HepG2 (cell line): ENCODE measurements at regions not wholly inside any gene's neighbourhood (a gene's known extent, or its start where the extent isn't known, plus 50 kb on each side); places are given as distances from the start of the nearest gene placed in this dataset.
A peak's percentile ranks its signal among the peaks of the same experiment; 100 is the strongest.

Source experiments
- ATRX ChIP-seq: sonication (generic); formaldehyde crosslinking; IDR thresholded peaks from 2 replicates; pipeline ENCODE4 v1.4.0; 2020; ENCODE audit warnings: missing genetic modification reagents, borderline replicate concordance
- BORCS8-MEF2B ChIP-seq: sonication (generic); formaldehyde crosslinking; IDR thresholded peaks from 2 replicates; pipeline ENCODE4 v1.8.0; 2022; ENCODE audit warnings: mild to moderate bottlenecking, missing genetic modification reagents
- ELF4 ChIP-seq: sonication (generic); formaldehyde crosslinking; IDR thresholded peaks from 2 replicates; pipeline ENCODE4 v1.5.0; 2020; ENCODE audit warnings: missing genetic modification reagents, mild to moderate bottlenecking, moderate library complexity, borderline replicate concordance
- MLX ChIP-seq: IDR thresholded peaks from 2 replicates; pipeline ENCODE4 v1.6.1; 2016
- MYC ChIP-seq: sonication (generic); formaldehyde crosslinking; IDR thresholded peaks from 2 replicates; pipeline ENCODE4 v1.9.0; 2021; ENCODE audit warnings: missing genetic modification reagents, borderline replicate concordance
- NCOA5 ChIP-seq: sonication (generic); formaldehyde crosslinking; IDR thresholded peaks from 2 replicates; pipeline ENCODE4 v1.4.0; 2020; ENCODE audit warnings: missing genetic modification reagents
- NFE2L1 ChIP-seq: sonication (generic); formaldehyde crosslinking; IDR thresholded peaks from 2 replicates; pipeline ENCODE4 v1.4.0; 2020; ENCODE audit warnings: missing genetic modification reagents, mild to moderate bottlenecking, borderline replicate concordance
- POLR2A ChIP-seq, 2 experiments: IDR thresholded peaks; 2 replicates each; pipeline ENCODE4 v1.6.1; 2011; ENCODE audit warnings: low read depth in 2 of 2, low read length in 2 of 2, mild to moderate bottlenecking in 1 of 2, moderate library complexity in 1 of 2; ENCODE audit not compliant: insufficient read depth in 1 of 2
- ZNF430 ChIP-seq: sonication (generic); formaldehyde crosslinking; IDR thresholded peaks from 2 replicates; pipeline ENCODE4 v1.9.0; 2021; ENCODE audit warnings: mild to moderate bottlenecking, missing genetic modification reagents
- ZNF432 ChIP-seq: sonication (generic); formaldehyde crosslinking; IDR thresholded peaks from 2 replicates; pipeline ENCODE4 v1.5.0; 2020; ENCODE audit warnings: missing genetic modification reagents, mild to moderate bottlenecking, borderline replicate concordance
- ZNF549 ChIP-seq: sonication (generic); formaldehyde crosslinking; IDR thresholded peaks from 2 replicates; pipeline ENCODE4 v1.5.0; 2020; ENCODE audit warnings: missing genetic modification reagents
- ZNF672 ChIP-seq: sonication (generic); formaldehyde crosslinking; IDR thresholded peaks from 2 replicates; pipeline ENCODE4 v1.8.1; 2022; ENCODE audit warnings: missing genetic modification reagents
- ZNF678 ChIP-seq: sonication (generic); formaldehyde crosslinking; IDR thresholded peaks from 2 replicates; pipeline ENCODE4 v1.4.0; 2020; ENCODE audit warnings: mild to moderate bottlenecking, missing genetic modification reagents
- ZNF691 ChIP-seq: sonication (generic); formaldehyde crosslinking; IDR thresholded peaks from 2 replicates; pipeline ENCODE4 v1.4.0; 2020; ENCODE audit warnings: missing genetic modification reagents, low read depth, mild to moderate bottlenecking, borderline replicate concordance
- ZNF775 ChIP-seq: sonication (generic); formaldehyde crosslinking; IDR thresholded peaks from 2 replicates; pipeline ENCODE4 v1.4.0; 2020; ENCODE audit warnings: missing genetic modification reagents, mild to moderate bottlenecking, moderate library complexity, borderline replicate concordance
- ZSCAN25 ChIP-seq: sonication (generic); formaldehyde crosslinking; IDR thresholded peaks from 2 replicates; pipeline ENCODE4 v1.8.0; 2022; ENCODE audit warnings: mild to moderate bottlenecking, missing genetic modification reagents
- TF ChIP-seq, protein P1 (sequence below): sonication (generic); formaldehyde crosslinking; IDR thresholded peaks from 2 replicates; pipeline ENCODE4 v1.8.1; 2022; ENCODE audit warnings: mild to moderate bottlenecking, missing genetic modification reagents
- TF ChIP-seq, protein P2 (sequence below): sonication (generic); formaldehyde crosslinking; IDR thresholded peaks from 2 replicates; pipeline ENCODE4 v1.4.0; 2020; ENCODE audit warnings: missing genetic modification reagents
- TF ChIP-seq, protein P3 (sequence below): sonication (generic); formaldehyde crosslinking; IDR thresholded peaks from 2 replicates; pipeline ENCODE4 v1.5.1; 2020; ENCODE audit warnings: mild to moderate bottlenecking, moderate library complexity, missing genetic modification reagents

- TF ChIP-seq, protein P1, sequence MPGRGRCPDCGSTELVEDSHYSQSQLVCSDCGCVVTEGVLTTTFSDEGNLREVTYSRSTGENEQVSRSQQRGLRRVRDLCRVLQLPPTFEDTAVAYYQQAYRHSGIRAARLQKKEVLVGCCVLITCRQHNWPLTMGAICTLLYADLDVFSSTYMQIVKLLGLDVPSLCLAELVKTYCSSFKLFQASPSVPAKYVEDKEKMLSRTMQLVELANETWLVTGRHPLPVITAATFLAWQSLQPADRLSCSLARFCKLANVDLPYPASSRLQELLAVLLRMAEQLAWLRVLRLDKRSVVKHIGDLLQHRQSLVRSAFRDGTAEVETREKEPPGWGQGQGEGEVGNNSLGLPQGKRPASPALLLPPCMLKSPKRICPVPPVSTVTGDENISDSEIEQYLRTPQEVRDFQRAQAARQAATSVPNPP (CRISPR knock-in tag): no peak
- TF ChIP-seq ZNF672 (CRISPR knock-in tag) (no peak), ZNF430 (peak; percentile 95), ELF4 (CRISPR knock-in tag) (no peak), ZNF775 (CRISPR knock-in tag) (no peak), MYC (CRISPR knock-in tag) (peak; percentile 67; the same call in 1 of the 2 replicates), ZSCAN25 (CRISPR knock-in tag) (peak; percentile 53; the same call in 1 of the 2 replicates), ZNF432 (CRISPR knock-in tag) (no peak), NCOA5 (no peak), BORCS8-MEF2B (no peak), ZNF678 (CRISPR knock-in tag) (no peak), MLX (peak; percentile 85), ATRX (CRISPR knock-in tag) (no peak), ZNF549 (CRISPR knock-in tag) (no peak), NFE2L1 (CRISPR knock-in tag) (no peak), POLR2A (IDR thresholded peaks at IDR 0.05; ENCODE audit: insufficient read depth in 1 of 2, low read depth in 2 of 2, low read length in 2 of 2) (no peak), ZNF691 (CRISPR knock-in tag) (no peak; the same call in 1 of the 2 replicates)
- TF ChIP-seq, protein P2, sequence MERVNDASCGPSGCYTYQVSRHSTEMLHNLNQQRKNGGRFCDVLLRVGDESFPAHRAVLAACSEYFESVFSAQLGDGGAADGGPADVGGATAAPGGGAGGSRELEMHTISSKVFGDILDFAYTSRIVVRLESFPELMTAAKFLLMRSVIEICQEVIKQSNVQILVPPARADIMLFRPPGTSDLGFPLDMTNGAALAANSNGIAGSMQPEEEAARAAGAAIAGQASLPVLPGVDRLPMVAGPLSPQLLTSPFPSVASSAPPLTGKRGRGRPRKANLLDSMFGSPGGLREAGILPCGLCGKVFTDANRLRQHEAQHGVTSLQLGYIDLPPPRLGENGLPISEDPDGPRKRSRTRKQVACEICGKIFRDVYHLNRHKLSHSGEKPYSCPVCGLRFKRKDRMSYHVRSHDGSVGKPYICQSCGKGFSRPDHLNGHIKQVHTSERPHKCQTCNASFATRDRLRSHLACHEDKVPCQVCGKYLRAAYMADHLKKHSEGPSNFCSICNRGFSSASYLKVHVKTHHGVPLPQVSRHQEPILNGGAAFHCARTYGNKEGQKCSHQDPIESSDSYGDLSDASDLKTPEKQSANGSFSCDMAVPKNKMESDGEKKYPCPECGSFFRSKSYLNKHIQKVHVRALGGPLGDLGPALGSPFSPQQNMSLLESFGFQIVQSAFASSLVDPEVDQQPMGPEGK (CRISPR knock-in tag): peak; percentile 93
- TF ChIP-seq, protein P3, sequence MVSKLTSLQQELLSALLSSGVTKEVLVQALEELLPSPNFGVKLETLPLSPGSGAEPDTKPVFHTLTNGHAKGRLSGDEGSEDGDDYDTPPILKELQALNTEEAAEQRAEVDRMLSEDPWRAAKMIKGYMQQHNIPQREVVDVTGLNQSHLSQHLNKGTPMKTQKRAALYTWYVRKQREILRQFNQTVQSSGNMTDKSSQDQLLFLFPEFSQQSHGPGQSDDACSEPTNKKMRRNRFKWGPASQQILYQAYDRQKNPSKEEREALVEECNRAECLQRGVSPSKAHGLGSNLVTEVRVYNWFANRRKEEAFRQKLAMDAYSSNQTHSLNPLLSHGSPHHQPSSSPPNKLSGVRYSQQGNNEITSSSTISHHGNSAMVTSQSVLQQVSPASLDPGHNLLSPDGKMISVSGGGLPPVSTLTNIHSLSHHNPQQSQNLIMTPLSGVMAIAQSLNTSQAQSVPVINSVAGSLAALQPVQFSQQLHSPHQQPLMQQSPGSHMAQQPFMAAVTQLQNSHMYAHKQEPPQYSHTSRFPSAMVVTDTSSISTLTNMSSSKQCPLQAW: peak; percentile 89
Observed at GRCh38 chr12:114738460-114739184, 54.6 kb upstream of the TBX3 start (continued).
